AG20443 (cell line): ENCODE measurements at regions not wholly inside any gene's neighbourhood (a gene's known extent, or its start where the extent isn't known, plus 50 kb on each side); places are given as distances from the start of the nearest gene placed in this dataset.

ENCODE experiments used
- DNase-seq: peaks from one replicate; pipeline ENCODE4 v3.0.0; 2012; ENCODE audit warnings: low spot score, mixed read lengths

DNA sequence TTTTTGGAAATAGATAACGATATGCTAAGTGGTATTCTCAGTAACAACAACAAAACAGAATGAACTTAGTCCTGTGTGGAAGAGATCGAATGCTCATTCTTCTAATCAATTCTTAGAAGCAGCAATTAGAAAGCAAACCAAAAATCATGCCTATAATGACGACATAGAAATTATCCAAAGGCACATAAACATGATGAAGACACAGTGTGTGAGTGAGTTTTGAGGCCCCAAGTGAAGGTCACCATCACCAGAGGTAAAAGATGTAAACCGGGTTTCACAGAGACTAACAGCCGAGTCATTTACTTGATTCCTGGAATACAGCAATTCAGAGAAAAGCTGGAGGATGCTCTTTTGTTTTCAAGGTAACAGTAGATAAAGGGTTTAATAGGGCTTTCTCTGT lies 509.2 kb downstream of the TDRD15 start:
- DNase-seq: no peak

DNA sequence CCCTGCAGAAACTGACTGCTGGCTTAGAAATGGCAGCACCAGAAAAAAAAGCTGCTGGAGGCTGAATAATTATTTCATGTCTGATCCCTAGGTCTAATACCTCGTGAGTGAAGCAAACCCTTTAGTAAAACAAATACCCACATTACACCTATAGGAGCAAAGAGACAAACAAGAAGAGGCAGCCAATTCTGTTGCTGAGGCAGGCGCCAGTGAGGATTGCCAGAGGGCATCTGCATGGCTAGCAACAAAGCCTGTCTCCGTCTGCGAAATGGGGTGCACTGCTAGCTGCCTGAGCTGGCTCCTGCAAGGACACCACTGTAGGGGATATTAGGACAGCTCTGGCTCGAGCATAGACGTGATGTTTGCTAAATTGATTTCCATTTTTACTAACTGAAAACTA lies 509.7 kb downstream of the TDRD15 start:
- no peak for DNase-seq

GRCh38 chr2:21633911-21634310 lies 510.1 kb downstream of the TDRD15 start:
- DNase-seq: no peak

DNA sequence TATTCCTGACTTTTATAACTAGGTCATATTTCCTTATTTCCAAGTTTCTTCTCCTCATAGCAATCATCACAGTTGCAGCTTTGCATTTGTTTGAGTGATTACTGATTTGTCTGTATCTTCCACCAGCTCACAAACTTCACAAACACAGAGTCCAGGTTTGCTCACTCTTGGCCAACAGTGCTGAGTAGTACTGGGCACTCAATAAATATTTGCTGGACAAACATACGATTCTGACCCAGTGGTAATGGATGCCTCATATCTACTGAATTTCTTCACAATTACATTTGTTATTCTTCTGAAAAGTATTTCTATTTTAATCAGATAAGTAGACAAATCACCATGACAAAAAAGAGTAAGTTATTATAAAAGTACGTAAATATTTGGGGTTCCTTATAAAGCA lies 516.3 kb downstream of the TDRD15 start:
- DNase-seq: no peak

- no peak for DNase-seq
Measured at GRCh38 chr2:21642647-21643046, 518.9 kb downstream of the TDRD15 start.

DNA sequence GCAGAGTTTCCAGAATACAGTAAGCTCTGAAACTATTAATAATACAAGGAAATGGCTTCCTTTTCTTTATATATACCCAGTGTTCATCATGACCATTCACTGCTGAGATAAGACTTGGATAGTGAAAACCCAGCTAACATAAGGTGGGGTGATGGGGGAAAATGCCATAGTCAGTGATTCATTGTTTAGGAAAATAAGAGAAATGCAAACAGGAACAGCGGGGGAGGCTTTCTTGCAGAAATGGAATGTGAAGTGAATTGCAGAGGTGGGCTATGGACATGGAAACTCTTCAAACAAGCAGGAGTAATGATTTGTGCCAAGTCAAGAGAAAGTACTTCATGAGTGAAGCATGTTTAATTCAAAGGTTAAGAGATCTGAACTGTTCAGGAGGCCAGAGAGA lies 519.4 kb downstream of the TDRD15 start:
- DNase-seq: no peak

DNA sequence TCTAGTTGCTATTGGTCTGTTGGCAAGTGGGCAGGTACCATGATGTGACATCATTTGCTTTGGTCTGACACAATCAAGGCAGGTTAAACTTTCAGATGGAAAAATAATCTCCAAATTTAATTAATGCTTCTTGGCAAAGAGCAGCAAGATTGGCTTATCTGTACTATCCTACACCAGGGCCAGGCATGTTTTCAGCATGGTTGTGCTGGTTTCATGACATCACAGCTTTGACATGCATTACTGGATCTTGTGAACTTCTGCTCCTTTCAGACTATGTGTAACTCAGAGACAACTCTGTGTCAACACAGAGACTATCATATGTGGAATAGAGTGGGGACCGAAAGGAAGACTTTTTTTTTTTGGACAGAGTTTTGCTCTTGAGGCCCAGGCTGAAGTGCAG lies 520.5 kb downstream of the TDRD15 start:
- no peak for DNase-seq

- DNase-seq: no peak
Measured at GRCh38 chr2:21646345-21646744, 522.6 kb downstream of the TDRD15 start.

- no peak for DNase-seq
Measured at GRCh38 chr2:21650569-21650968, 526.8 kb downstream of the TDRD15 start.

DNA sequence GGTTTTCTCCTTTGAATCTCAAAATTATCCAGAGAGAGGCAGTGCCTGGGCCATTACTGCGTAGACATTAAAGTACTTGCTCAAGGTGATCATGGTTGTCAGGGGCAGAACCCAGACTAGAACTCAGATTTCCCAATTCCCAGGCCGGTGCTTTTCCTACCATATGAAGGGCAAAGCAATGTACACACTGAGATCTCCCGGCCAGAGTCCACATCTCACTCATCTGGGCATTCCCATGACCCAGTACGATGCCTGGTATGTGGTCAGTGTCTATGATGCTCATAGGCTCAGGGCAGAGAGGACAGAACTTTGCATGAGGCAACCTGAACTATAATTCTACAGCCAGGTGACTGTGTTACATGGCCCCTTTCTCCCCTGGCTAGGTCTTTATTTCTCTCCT lies 531.4 kb downstream of the TDRD15 start:
- DNase-seq: no peak

DNA sequence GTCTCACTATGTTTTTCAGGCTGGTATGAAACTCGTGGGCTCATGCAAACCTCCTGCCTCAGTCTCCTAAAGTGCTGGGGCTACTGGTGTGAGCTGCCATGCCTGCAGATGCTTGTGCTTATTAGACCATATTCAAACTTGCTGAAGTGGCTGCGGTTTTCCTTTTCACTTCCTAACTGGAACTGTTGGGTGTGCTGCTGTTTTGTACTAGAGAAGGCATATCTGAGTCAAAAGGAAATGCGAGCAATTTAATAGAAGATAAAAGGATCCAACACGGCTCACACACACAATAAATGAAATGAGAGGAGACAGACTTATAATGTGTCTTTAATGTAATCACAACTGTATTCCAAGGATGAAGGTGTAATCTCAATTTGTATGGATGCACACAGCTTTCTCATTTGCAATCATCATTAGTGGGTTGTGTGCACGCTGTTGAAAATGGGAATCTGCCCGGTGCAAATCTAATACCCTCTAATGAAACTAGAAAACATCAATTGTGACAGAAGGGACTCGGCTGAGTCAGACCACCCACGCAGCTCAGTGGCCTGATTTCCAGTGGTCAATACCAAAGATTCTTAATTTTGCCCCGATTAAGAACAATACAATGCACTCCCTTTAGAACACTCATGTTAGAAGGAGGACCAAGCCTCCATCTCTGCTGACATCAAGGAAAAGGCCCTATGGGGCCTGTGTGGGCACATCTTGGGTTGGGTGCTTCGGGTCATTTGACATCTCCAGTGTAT lies 532.7 kb downstream of the TDRD15 start:
- DNase-seq: no peak

DNA sequence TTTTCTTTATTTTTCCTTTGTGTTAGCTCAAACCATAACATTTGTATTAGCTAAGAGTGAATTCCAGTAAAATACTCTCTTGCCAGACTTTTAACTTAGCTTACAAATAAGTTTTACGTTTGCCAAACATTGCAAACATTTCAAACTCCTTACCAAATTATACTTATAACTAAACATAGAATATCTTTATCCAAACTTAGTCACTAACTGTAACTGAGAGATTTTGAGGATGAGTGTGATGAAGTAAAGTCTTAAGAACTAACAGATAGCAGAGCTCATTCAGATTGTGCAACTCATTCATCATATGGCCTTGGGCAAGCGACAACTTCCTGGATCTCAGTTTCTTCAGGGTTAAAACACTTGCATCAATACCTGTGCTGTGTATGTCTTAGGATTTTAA lies 533.7 kb downstream of the TDRD15 start:
- no peak for DNase-seq

GRCh38 chr2:21658269-21658668 lies 534.5 kb downstream of the TDRD15 start:
- no peak for DNase-seq

DNA sequence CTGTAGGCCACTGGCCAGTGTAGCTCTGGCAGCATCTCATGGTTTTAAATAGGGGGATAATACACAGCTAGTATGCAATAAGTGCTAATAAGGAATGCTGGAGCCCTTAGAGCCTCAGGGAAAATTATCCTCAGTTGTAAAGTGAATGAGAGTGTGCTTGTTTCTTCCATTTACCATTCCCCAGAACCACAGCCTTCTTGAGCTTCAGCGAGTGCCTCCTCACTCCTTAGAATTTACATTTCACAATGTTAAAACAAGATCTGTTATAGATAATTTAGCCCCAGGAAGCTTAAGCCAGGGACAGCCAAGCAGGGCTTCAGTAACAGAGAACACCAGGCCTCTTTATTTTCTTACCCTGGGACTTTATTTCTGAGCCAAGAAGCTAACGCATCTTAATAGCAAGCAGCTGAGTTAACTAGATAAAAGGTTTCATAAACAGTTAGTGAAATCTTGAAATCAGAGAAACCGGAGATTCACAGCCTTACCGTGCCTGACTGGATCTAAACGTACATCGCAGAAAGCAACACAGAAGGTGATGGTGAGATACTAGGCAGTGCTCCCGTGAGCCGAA lies 535.2 kb downstream of the TDRD15 start:
- no peak for DNase-seq

DNA sequence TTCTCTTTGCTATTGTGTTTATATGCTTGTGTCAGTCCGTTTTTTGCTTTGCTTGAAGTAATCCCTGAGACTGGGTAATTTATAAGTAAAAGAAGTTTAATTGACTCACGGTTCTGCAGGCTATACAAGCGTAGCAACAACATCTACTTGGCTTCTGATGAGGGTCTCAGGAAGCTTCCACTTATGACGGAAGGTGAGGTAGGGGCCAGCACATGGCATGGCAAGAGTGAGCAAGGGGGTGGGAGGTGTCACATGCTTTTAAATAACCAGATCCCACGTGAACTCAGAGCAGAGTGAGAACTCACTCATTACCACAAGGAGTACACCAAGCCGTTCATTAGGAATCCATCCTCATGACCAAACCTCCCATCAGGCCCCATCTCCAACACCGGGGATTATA lies 540.3 kb downstream of the TDRD15 start:
- no peak for DNase-seq

- DNase-seq: no peak
Measured at GRCh38 chr2:21667638-21668037, 543.9 kb downstream of the TDRD15 start.

- no peak for DNase-seq
Measured at GRCh38 chr2:21668078-21668710, 544.4 kb downstream of the TDRD15 start.

- no peak for DNase-seq
Measured at GRCh38 chr2:21676041-21676440, 552.3 kb downstream of the TDRD15 start.

GRCh38 chr2:21676676-21677075 lies 552.9 kb downstream of the TDRD15 start:
- DNase-seq: no peak

DNA sequence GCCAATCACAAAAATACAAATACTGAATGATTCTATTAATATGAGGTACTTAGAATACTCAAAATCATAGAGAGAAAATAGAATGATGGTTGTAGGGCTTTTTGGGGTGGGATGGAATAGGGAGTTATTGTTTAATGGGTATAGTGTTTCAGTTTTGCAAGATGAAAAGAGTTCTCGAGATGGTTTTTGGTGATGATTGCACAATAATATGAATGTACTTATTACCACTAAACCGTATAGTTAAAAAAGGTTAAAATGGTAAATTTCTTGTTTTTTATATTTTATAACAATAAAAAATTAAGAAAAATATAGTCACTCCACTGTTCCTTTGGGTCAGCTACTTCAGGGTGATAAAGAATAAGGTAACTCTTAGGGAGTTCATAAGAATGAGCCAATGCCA lies 560.1 kb downstream of the TDRD15 start:
- no peak for DNase-seq

GRCh38 chr2:21687589-21687988 lies 563.8 kb downstream of the TDRD15 start:
- no peak for DNase-seq

DNA sequence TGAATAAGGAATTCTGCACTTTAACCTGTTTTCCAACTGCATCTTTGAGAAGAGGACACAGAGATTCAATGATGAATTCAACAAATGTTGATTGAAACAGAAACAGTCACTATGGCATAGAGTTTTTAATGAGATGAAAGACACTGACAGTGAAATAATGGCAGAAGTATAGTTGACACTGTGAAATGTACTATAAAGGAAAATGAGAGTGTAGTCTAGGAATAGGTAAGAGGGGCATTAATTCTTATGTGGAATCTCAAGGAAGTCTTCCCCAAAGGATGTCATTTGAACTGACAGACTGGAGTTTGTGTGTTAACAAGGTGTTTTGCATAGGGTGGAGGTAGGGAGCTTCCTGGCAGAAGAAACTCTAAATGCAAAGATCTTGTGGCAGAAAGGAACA lies 566.2 kb downstream of the TDRD15 start:
- no peak for DNase-seq

GRCh38 chr2:21693081-21693480 lies 569.3 kb downstream of the TDRD15 start:
- DNase-seq: no peak
